OCI-LY3 (cell line): ENCODE measurements at regions not wholly inside any gene's neighbourhood (a gene's known extent, or its start where the extent isn't known, plus 50 kb on each side); places are given as distances from the start of the nearest gene placed in this dataset.

Experiments used
- EZH2phosphoT487 ChIP-seq: fragments of 200-600 bp; shearing (Covaris generic); IDR thresholded peaks from 2 replicates; pipeline ENCODE4 v1.6.1; 2018; ENCODE audit warnings: antibody characterized with exemption, mixed run types, low read depth
- TF ChIP-seq, protein P1 (sequence below): fragments of 200-600, 300-600 bp; sonication (generic); IDR thresholded peaks from 2 replicates; pipeline ENCODE4 v1.5.1; 2014; ENCODE audit warnings: antibody characterized with exemption, low read length, low read depth

DNA sequence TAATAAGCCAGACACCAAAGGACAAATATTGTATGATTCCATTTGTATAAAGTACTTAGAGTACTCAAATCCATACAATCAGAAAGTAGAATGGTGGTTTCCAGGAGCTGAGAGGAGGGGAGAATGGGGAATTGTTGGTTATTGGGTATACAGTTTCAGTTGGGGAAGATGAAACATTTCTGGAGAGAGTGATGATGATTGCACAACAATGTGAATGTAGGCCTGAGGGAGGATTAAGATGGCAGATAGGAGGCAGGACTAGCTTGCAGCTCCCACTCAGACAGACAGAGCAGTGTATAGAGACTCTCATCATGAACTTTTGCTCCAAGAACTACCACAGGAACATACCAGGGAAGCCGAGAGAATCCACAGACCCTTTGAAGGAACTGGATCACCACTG lies 75.7 kb upstream of the PAK3 start:
- TF ChIP-seq, protein P1, sequence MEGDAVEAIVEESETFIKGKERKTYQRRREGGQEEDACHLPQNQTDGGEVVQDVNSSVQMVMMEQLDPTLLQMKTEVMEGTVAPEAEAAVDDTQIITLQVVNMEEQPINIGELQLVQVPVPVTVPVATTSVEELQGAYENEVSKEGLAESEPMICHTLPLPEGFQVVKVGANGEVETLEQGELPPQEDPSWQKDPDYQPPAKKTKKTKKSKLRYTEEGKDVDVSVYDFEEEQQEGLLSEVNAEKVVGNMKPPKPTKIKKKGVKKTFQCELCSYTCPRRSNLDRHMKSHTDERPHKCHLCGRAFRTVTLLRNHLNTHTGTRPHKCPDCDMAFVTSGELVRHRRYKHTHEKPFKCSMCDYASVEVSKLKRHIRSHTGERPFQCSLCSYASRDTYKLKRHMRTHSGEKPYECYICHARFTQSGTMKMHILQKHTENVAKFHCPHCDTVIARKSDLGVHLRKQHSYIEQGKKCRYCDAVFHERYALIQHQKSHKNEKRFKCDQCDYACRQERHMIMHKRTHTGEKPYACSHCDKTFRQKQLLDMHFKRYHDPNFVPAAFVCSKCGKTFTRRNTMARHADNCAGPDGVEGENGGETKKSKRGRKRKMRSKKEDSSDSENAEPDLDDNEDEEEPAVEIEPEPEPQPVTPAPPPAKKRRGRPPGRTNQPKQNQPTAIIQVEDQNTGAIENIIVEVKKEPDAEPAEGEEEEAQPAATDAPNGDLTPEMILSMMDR, result no peak
- no peak for TF ChIP-seq EZH2phosphoT487
